ENCODE measurements at regions not wholly inside any gene's neighbourhood (a gene's known extent, or its start where the extent isn't known, plus 50 kb on each side); places are given as distances from the start of the nearest gene placed in this dataset.

GRCh38 chr20:48348022-48348421 is 479.8 kb downstream of the PREX1 start:
- TF ChIP-seq POLR2A (IDR thresholded peaks at IDR 0.05; ENCODE audit: low read depth) (no peak), CTCF (IDR thresholded peaks at IDR 0.05) (no peak), POLR2AphosphoS5 (IDR thresholded peaks at IDR 0.05) (no peak), EP300 (IDR thresholded peaks at IDR 0.05) (no peak)
